Endometrium (tissue), 2 donors: ENCODE measurements at regions not wholly inside any gene's neighbourhood (a gene's known extent, or its start where the extent isn't known, plus 50 kb on each side); places are given as distances from the start of the nearest gene placed in this dataset.
"Not testable (repeated sequence)": the region's sequence is repeated elsewhere in the genome, so short reads cannot be mapped to it uniquely, and the experiment has no call there.

ENCODE experiments used
- FAIRE-seq: peaks from 2 replicates; lab custom pipeline; 2012; peaks lifted over from hg19 to GRCh38; lab: Jason Lieb, UNC
- donor health status: control.
- donor health status: control.

DNA sequence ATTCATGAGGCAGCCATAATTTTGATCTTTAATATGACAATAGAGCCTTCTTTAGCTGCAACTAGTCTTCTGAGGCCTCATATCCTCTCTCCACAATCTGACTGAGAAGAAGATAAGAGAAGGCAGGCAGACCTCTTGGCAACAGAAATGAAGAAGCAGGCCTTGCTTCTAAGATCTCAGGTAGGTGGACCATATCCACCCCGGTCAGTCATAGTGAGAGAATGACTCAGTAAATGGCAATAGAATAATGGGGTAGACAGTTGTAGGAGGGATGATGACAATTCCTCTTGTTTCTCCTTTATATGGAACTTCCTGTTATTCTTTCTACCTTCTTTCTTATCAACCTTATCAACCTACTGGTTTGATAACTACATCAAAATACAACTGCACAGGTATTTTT lies 246.7 kb upstream of the G2E3 start:
- no peak for FAIRE-seq

DNA sequence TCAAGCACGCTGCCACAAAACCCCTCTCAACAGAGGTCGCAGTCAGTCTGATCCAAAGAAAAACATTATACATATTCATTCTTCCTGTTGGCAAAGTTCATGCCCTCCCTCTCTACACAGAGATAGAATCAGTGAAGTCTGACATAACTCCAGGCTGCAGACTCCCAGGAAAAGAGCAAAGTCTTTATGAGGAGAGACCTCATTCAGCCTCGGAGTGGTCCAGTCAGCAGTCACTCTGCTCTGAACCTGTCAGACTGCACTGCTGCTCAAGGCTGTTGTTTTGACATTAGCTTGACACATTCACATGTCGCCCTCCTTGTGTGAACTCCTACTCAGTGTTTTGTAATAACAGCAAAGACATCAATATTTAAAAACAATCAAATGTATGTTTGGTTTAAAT lies 241.2 kb upstream of the G2E3 start:
- FAIRE-seq: no peak

DNA sequence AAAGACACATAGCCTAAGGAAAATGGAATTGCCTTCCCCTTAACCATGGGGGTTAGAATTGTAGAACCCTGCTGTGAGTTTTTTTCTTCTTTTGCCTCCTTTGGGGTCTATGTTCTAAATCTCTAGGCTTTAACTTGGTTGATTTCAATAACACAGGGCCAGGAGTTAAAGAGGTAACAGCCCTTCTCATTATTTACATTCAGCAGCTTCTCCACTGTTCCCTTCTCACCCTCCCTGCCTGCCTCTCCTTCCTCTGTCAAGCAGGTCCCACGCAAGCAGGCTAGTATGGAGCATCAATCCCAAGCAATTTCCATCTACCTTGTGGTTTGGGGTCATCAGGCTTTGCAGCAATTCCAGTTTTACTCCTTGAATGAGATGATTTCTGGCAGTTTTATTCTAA lies 236.1 kb upstream of the G2E3 start:
- no peak for FAIRE-seq

DNA sequence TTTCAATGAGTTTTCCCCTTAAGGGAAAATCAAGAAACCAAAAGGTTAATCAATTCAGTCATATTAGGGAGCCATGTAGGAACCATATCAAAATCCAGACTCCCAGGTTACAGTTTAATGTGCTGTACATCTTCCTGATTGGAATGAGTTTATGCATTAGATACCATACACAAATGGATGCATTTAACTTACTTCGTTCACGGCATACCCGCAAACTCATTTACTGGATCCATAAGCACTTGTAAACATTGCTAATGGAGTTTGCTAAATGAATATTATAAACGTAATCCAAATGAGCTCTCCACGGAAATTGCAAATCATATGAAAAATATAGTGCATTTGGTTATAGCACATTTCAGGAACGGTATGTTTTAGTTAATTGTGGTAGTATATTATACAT lies 228.9 kb upstream of the G2E3 start:
- FAIRE-seq: no peak

DNA sequence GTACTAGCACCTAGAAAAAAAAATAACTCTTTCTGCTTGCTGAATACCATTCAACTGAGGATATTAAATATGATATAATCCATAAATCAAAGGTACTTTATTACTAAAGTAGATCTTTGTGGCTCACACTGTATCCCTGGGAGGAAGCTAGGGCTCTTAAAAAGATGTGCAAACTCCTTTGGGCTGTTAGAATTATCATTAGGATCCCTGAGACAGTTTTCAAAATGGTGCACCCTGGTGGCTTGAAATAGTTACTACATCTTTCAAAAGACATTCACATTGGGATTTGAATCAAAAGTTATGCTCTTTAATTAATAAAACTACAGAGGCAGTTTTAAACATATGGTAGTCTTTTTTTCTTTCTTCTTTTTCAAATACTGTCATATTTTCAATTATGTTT lies 228.5 kb upstream of the G2E3 start:
- no peak for FAIRE-seq

DNA sequence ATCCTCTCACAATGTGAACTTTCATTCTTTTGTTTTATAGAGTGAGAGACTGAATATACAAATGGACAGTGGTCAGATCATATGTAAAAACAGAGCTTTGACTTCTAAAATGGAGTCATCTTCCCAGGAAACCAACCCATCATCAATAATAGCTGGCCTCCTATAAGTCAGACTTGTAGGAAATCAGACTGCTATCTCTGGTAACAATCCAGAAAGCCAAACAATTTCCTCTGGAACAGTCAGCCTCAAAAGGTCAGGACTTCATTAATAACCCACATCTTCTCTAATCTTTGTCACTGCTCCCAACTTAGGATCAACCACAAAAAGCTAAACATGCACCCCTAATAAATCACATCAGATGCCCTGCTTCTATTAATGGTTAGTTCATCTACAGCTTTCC lies 227.9 kb upstream of the G2E3 start:
- no peak for FAIRE-seq

DNA sequence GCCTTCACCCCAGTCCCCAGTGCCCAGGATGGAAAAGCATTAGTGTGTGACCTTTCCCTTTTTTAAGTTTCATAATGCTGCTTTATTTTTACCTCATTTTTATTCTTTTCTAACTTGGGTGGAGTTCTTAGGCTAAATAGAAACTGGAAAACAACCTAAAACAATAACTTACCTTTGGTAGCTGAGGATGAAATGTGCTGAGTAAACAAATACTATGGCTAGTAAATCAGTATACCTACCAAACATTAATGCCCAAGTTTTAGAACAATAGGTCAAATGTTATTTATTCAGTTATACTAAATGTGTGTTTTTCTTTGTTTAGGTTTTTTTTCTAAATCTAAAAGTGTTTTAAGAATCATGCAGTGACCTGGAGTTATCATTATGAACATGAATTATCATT lies 226.6 kb upstream of the G2E3 start:
- FAIRE-seq: no peak

DNA sequence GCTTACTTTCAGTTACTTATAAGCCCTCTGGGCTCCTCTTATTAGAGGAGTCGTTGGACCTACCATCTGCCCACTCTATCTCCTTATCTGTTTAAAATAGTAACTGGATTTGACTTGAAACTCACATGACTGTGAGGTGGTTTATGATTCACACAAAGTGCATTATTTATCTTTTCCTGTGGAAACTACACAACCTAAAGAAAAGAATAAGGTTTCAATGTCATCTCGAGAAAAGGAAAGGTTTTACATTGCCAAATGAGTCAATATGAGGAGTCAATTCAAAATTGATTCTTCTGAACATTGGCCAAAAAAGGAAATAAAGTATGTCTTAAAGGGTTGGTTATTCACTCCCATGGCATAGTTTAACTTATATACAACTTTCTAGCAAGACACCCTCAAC lies 225.0 kb upstream of the G2E3 start:
- no peak for FAIRE-seq

DNA sequence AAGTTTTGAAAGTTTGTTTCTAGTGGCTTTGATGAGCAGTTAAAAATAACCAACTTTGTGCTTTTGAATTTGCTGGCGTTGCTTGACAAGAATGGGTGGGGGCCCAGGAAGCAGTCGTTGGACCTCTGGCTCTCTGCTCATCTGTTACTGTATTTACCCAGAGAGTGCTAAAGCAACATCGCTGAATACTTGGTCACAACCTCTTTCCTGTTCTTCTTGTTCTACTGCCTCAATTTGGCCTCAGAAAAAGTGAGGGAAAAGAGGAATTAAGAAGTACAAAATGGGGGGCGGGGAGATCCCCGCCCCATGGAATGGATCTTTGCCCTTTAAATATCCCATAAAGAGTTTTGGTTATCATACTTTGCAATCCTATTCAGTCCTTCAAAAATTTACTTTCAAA lies 221.5 kb upstream of the G2E3 start:
- FAIRE-seq: no peak

DNA sequence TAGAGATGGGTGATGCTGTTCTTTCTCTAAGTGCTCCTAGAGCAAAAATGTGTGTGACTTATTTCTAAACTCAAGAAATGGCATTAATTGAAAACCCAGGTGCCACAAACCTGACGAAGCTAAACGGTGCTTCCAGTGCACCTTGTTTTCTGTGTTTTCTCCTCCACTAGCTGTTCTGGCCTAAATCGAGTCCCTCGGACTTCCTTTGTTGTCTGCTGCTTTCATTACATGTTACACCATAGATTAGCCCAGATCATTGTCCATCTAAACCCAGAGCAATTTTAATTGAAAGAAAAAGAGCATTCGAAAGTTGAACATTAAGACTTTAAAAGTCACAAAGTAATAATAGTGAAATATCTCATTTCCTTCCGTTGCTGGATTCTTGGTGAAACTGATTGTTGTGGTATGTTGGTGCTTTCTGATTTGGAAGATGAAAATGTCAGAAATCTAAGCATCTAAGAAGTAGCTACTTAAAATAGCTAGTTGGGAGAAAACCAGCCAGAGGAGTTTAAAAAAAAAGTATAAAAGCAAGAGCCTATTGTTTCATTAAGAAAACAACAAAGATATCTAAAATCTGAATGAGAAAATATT lies 219.6 kb upstream of the G2E3 start:
- no peak for FAIRE-seq

DNA sequence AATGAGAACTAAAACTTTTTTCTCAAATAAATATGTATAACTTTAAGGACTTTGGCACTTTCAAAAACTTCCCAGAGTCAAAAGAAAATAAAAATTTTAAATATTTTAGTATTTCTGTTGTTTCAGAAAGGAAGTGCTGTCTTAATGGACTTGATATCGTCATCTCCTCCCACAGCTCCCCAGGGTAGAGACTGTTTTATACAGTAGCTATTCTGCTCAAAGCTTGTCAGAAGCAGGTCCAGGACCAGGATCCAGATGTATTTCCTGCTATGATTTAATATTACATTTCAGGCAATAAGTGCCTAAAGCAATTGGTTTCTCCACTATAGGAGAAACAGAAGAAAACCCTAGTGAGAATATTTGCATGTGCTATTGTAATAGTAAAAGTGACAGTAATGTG lies 218.5 kb upstream of the G2E3 start:
- FAIRE-seq: no peak

DNA sequence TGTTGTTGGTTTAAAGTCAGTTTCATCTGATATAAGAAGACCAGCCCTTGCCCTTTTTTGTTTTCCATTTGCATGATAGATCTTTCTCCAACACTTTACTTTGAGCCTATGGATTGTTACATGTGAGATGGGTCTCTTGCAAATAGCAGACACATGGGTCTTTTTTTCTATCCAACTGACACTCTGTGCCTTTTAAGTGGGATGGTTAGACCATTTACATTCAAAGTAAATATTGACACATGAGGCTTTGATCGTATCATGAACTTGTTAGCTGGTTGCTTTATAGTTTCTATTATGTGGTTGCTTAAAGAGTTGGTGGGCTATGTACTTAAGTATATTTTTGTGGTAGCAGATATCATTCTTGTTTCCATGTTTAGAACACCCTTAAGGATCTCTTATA lies 213.4 kb upstream of the G2E3 start:
- FAIRE-seq: no peak

DNA sequence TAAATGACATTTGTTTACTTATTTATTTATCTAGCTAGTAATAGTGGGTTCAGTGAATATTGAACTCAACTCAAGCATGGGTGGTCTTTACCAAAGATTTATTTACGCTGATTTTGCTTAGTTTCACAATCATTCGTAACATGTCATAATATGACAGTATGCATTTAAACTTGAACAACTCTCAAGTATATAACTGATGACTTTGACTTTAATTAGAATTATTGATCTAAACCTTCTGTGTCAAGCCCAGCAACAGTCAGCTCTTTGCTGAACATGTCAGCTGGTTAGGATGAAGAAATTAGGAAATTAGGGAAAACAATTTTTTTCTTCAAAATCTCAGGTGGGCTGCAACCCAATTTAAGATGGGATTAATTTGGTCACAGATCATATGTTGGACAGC lies 210.5 kb upstream of the G2E3 start:
- FAIRE-seq: no peak

DNA sequence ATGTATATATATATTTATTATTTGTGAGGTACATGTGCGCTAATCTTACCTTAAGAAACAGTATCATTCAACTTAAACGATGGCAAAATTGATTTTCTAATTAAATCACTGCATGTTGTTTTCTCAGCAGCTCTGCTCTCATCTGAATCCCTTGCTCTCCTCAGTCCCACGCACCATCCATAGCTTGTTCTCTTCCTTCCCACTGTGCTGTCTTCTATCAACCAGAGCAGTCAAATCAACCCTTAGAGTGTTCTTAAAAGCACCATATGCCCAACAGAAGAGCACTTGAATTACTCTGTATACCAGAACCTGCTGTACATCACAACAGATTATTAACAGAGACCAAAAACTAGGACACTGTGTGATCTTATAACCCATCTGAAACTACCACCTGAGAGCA lies 209.4 kb upstream of the G2E3 start:
- FAIRE-seq: no peak

DNA sequence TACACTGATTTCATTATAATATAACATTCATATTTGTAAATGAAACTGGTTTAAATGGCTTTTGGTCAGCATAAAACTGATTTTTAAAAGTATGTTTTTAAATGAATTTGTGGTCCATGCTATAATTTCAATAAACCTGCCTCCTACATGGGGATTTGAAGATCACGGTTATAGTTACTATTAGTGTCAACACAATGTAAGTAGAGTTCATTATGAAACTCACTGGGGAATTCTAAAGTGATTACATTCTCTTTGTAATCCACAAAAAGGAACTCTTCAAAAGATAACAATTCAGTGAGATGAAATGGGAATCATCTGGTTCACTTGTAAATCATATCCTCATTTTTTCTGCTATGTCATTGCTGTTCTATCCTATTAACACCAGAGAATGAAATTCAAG lies 204.5 kb upstream of the G2E3 start:
- FAIRE-seq: no peak

DNA sequence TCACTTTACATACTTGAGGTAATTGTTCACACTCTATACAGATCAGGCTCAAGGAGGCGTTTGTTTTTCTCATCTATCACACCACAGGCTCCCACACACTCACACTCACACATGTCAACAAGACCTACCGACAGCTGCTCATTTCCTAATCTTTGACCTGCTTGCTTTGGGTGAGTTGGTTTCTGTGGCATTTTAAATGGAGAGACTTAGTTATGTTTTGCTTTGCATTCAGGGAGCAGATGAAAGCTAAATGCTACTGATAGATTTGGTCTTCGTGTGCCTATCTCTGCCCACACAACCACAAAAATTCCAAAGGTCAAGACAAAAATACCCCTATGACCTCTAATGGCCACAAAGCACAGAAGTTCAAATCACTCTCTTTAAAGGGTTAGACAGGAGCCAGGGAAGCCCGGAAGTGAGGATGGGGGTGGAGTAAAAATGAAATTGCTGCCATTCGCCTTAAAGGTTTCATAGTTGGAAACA lies 203.5 kb upstream of the G2E3 start:
- no peak for FAIRE-seq

DNA sequence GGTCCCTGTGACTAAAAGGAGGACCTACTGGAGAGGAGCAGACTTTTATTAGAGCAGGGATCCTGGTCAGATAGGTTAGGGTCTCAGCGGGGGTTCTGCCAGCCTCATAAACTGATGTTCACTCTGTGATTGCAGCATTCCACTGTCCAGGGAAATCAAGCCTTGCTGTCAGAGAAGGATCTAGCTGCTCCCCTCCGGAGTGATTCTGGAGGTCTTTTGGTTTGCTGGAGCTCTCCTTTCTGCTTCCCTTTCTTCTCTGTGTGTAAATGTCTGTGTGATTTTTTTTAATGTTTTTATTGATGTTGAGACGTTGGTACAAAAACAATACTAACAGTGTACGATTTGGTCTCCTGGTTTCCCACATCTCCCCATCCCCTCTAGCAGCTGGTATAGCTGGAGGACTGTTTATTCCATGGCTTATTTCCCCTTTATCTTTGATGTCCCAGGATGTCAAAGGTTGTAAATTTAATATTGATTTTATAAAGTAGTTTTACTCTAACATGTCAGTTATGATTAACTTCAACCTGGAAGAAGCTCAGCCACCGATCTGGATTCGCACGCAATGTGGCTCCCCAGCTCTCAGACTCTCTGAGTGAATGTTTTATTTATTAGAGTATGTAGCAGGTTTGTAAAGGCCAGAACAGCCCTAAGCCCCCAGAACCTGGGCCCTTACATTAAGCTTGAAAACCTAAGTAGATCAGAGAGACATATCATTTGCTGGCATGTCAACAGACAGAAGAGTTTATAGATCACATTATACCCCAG lies 202.3 kb upstream of the G2E3 start:
- no peak for FAIRE-seq

DNA sequence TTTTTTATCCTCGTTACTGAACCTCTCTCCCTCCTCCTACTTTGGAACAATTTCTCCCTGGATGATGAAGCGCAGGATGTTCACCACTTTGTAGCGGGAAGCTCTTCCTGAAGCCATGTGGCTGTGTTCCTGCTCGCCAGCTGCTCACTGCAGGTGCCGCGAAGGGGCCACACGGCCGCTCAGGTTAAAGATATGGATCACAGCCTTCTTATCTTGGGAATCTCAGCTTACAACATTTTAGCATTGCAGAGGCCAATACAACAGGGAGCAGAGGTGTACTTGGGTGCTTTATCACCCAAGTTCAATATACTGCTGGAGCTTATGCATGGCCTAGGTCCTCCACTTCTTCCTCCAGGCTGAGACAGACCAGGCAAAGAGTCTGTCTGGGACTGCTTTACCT lies 201.2 kb upstream of the G2E3 start:
- no peak for FAIRE-seq

DNA sequence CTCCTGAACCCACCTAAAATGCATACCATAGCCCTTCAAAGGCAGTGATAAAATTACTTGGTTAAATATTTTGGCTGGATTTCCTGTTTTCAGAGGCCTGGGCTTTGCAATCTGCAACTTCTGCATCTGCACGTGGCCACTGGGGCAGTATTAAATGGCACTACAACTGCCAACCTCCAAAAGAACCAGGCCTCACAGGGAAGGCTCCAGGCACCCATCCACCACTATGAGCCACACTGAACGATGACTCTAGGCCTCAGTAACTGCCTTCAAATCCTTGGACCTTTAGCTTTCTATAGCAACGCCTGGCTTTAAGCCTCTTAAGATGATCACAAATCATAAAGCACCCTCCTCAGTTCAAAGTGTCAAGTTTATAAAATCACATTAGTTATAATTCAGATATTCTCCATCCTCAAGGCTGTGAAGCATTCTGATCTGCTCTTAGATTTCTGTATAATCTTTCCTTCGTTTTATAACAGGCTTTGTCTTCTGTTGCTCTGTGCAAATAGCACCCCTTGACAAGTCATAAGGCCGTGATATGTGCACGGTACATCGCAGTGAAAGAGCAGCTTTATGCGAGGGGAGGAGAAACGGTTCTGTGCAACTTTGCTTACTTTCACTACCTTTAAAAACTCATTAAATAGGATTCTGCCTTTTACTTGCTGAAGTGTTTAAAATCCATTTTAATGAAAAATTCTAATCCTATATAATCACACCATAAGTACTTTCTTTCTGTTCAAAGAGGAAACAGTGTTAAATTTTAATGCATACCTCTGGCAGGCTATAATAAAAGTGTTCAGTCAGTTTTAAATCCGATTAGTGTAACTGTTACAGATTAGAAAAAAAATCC lies 196.4 kb upstream of the G2E3 start:
- FAIRE-seq: no peak

DNA sequence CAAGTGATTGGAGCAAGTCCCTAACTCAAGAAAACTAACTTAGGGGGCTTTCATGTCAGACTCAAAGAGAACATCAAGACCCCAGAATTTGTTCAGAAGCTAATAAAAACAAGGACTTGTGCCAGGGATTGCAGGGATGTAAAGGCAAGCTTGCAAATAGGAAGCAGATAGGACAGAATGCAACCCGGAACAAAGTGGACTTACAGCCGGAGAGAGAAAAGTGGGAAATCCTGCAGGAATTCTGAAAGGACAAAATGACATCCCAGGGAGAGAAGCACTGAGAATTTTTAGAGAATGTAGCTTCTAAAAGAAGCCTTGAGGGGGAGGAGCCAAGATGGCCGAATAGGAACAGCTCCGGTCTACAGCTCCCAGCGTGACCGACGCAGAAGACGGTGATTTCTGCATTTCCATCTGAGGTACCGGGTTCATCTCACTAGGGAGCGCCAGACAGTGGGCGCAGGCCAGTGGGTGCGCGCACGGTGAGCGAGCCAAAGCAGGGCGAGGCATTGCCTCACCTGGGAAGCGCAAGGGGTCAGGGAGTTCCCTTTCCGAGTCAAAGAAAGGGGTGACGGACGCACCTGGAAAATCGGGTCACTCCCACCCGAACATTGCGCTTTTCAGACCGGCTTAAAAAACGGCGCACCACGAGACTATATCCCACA lies 195.6 kb upstream of the G2E3 start:
- not testable (repeated sequence) for FAIRE-seq

DNA sequence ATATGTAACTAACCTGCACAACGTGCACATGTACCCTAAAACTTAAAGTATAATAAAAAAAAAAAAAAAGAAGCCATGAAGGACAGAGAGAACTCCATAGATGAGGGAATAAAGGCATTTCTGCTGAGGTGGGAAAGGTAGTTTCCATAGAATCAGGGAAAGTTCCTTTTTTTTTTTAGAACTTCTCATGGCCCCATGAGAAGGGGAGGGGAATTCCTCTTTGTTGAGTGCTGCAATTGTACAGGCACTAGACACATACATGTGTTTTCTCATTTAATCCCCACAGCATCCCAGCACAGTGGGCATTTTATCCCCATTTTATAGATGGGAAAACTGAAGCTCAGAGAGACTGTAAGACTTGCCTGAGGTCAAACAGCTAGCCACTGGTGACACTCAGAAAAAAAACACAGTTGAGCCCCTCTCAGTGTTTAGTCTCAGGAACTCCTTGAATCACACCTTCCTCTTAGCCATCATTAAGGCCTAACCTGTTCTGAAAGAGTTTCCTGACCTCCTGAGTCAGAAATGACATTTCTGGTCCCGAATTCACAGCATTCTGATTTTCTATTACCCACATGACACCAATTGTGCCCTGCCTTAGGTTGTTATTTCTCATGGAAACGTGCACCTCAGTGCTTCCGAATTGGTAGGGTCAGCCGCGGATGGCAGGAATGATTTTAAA lies 189.3 kb upstream of the G2E3 start:
- FAIRE-seq: no peak

DNA sequence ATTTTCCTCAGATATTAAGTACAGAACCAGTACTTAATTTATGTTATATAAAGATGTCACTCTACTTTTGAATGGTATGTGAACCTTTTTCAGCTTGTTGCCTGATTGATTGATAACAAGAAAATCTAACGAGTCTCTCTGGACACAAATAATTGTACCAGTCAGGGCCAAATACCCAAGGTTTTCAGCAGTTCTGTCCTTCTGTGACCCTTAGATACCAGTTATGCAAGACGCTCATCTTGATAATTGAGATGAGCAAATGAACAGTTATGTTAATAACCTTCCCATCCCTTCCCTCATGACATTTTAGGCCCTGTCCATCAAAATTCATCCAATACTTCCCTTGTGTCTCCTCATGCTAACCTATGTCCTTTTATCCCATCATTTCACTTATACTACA lies 185.9 kb upstream of the G2E3 start:
- no peak for FAIRE-seq
